K562 (cell line): ENCODE measurements at regions not wholly inside any gene's neighbourhood (a gene's known extent, or its start where the extent isn't known, plus 50 kb on each side); places are given as distances from the start of the nearest gene placed in this dataset.

Experiments used
- ATAC-seq: fragments of 200-7000 bp; cut with Tn5 transposase; 3 replicates; pipeline ENCODE4 v1.9.1; 2020; ENCODE audit warnings: moderate library complexity
- BruUV-seq: library from RNA; stranded (reverse); fragments of 400-500 nt; replicated peaks from 2 replicates; lab custom pipeline; 2021; lab: Mats Ljungman, UMichigan
- CTCF ChIA-PET: fragments of 300-600 bp; formaldehyde crosslinking; extraction: SDS; loops from one replicate; lab custom pipeline; 2021; ENCODE audit warnings: low intra/inter-chr PET ratio; lab: Yijun Ruan, JAX
- POLR2A ChIA-PET: fragments of 300-600, 350-650 bp; sonication (Branson Sonifier 250); formaldehyde crosslinking; extraction: SDS; loops from one replicate; lab custom pipeline; 2021; ENCODE audit warnings: antibody characterized with exemption, inconsistent platforms; lab: Yijun Ruan, JAX
- DNase-seq, 4 experiments: peaks; one replicate each; pipeline versions ENCODE4 v3.0.0 to v3.0.0-alpha.2; 2011 to 2018; ENCODE audit warnings: low spot score in 3 of 4, mixed read lengths in 3 of 4; ENCODE audit errors: extremely low read depth in 1 of 4
- FAIRE-seq: peaks from 2 replicates; lab custom pipeline; 2011; peaks lifted over from hg19 to GRCh38; lab: Jason Lieb, UNC
- H2AFZ ChIP-seq: 2 replicates; pipeline ENCODE4 v1.6.0; 2011; ENCODE audit warnings: low read depth, low read length, control low read depth, inconsistent platforms
- H3K27ac ChIP-seq: fragments of 200-600 bp; 3 replicates; pipeline ENCODE4 v1.8.0; 2011; ENCODE audit warnings: low read depth, mild to moderate bottlenecking, control low read depth, inconsistent platforms, low read length, moderate library complexity, mixed read lengths; ENCODE audit errors: extremely low read depth
- H3K27me3 ChIP-seq, 2 experiments: fragments of 300-600 bp in 1 of 2; 2 replicates in 1 of 2; 3 replicates in 1 of 2; pipeline versions ENCODE4 v1.6.0 to v1.8.0; 2011; ENCODE audit warnings: inconsistent platforms in 2 of 2, low read length in 2 of 2, mild to moderate bottlenecking in 1 of 2, mixed read lengths in 1 of 2, moderate library complexity in 1 of 2; ENCODE audit not compliant: control insufficient read depth in 2 of 2, insufficient read depth in 2 of 2
- H3K36me3 ChIP-seq: fragments of 300-600 bp; 3 replicates; pipeline ENCODE4 v1.8.0; 2011; ENCODE audit warnings: mild to moderate bottlenecking, low read length, inconsistent platforms; ENCODE audit not compliant: control insufficient read depth, insufficient read depth
- H3K4me1 ChIP-seq, 2 experiments: fragments of 200-600 bp in 1 of 2; replicated peaks in 1 of 2; 2 replicates in 1 of 2; 3 replicates in 1 of 2; pipeline versions ENCODE4 v1.5.1 to v1.8.0; 2011; ENCODE audit warnings: inconsistent platforms in 2 of 2, low read length in 2 of 2, mild to moderate bottlenecking in 1 of 2, mixed read lengths in 1 of 2, moderate library complexity in 1 of 2; ENCODE audit not compliant: control insufficient read depth in 2 of 2, insufficient read depth in 2 of 2
- H3K4me2 ChIP-seq: 2 replicates; pipeline ENCODE4 v1.6.1; 2011; ENCODE audit warnings: low read length, control low read depth, inconsistent platforms, mixed read lengths; ENCODE audit not compliant: insufficient read depth
- H3K4me3 ChIP-seq: fragments of 200-600 bp; sonication (generic), shearing (Covaris generic); 2 replicates; pipeline ENCODE4 v1.5.1; 2016; ENCODE audit warnings: control low read depth, inconsistent platforms
- H3K79me2 ChIP-seq: fragments of 200-600 bp; 3 replicates; pipeline ENCODE4 v1.8.0; 2011; ENCODE audit warnings: low read length, inconsistent platforms; ENCODE audit not compliant: control insufficient read depth, insufficient read depth
- H3K9ac ChIP-seq, 2 experiments: 2 replicates each; pipeline versions ENCODE4 v1.6.0 to v1.6.1; 2011; ENCODE audit warnings: low read depth in 2 of 2, low read length in 2 of 2, control low read depth in 1 of 2, inconsistent platforms in 1 of 2, mild to moderate bottlenecking in 1 of 2, mixed read lengths in 1 of 2; ENCODE audit not compliant: insufficient read depth in 1 of 2
- H3K9me1 ChIP-seq: one replicate; pipeline ENCODE4 v1.6.0; 2011; ENCODE audit warnings: inconsistent platforms, mild to moderate bottlenecking, low read length, moderate library complexity; ENCODE audit not compliant: control insufficient read depth, insufficient read depth
- H3K9me3 ChIP-seq: replicated peaks from 2 replicates; pipeline ENCODE4 v1.5.1; 2011; ENCODE audit warnings: low read depth, low read length, inconsistent platforms; ENCODE audit not compliant: control insufficient read depth, insufficient read depth
- H4K20me1 ChIP-seq: replicated peaks from 2 replicates; pipeline ENCODE4 v1.6.1; 2011; ENCODE audit warnings: low read length, inconsistent platforms, mixed read lengths; ENCODE audit not compliant: control insufficient read depth, insufficient read depth
- ARID3A ChIP-seq: IDR thresholded peaks from 2 replicates; pipeline ENCODE4 v1.6.1; 2012; ENCODE audit warnings: low read depth, low read length, improper control_type of control experiment, borderline replicate concordance
- CBX1 ChIP-seq: sonication (generic); IDR thresholded peaks from 2 replicates; pipeline ENCODE4 v1.6.1; 2016; ENCODE audit warnings: antibody characterized with exemption, low read depth, mild to moderate bottlenecking
- FOXJ2 ChIP-seq: fragments of 200-800 bp; sonication (Bioruptor generic); IDR thresholded peaks from 2 replicates; pipeline ENCODE4 v1.6.1; 2016; ENCODE audit warnings: missing genetic modification characterization, missing compliant biosample characterization
- HBP1 ChIP-seq: fragments of 450-650 bp; formaldehyde crosslinking; IDR thresholded peaks from 2 replicates; pipeline ENCODE4 v1.4.0; 2022; ENCODE audit warnings: missing genetic modification characterization
- L3MBTL2 ChIP-seq: fragments of 450-650 bp; IDR thresholded peaks from 2 replicates; pipeline ENCODE4 v1.6.1; 2016; ENCODE audit warnings: mild to moderate bottlenecking, moderate library complexity
- MXI1 ChIP-seq: IDR thresholded peaks from 2 replicates; pipeline ENCODE4 v1.6.1; 2011; ENCODE audit warnings: low read depth, mild to moderate bottlenecking, improper control_type of control experiment, low read length
- NCOA4 ChIP-seq: fragments of 450-650 bp; IDR thresholded peaks from 2 replicates; pipeline ENCODE4 v1.6.1; 2018; ENCODE audit warnings: mild to moderate bottlenecking; ENCODE audit not compliant: partially characterized antibody
- SIN3B ChIP-seq: fragments of 450-650 bp; IDR thresholded peaks from 2 replicates; pipeline ENCODE4 v1.6.1; 2017; ENCODE audit warnings: low read depth, mild to moderate bottlenecking, moderate library complexity
- TAF9B ChIP-seq: fragments of 450-650 bp; IDR thresholded peaks from 2 replicates; pipeline ENCODE4 v1.6.1; 2018; ENCODE audit warnings: mild to moderate bottlenecking; ENCODE audit not compliant: partially characterized antibody
- TCF7L2 ChIP-seq: fragments of 150-350 bp; IDR thresholded peaks from 2 replicates; pipeline ENCODE4 v1.6.1; 2016; ENCODE audit warnings: low read depth, mild to moderate bottlenecking, low read length, moderate library complexity
- TGIF2 ChIP-seq: sonication (generic); formaldehyde crosslinking; IDR thresholded peaks from 2 replicates; pipeline ENCODE4 v1.8.1; 2022; ENCODE audit warnings: mild to moderate bottlenecking, missing genetic modification reagents, moderate library complexity
- USF1 ChIP-seq: sonication (generic); formaldehyde crosslinking; IDR thresholded peaks from 2 replicates; pipeline ENCODE4 v1.9.0; 2022; ENCODE audit warnings: mild to moderate bottlenecking, missing genetic modification reagents
- ZNF165 ChIP-seq: fragments of 250-450 bp; sonication (Bioruptor Pico); IDR thresholded peaks from 2 replicates; pipeline ENCODE4 v1.4.0; 2020; ENCODE audit warnings: borderline replicate concordance
- ZNF175 ChIP-seq: fragments of 200-800 bp; sonication (Bioruptor generic); IDR thresholded peaks from 2 replicates; pipeline ENCODE4 v1.6.1; 2016; ENCODE audit warnings: low read depth, mild to moderate bottlenecking, missing genetic modification characterization, missing compliant biosample characterization
- ZSCAN32 ChIP-seq: fragments of 450-650 bp; formaldehyde crosslinking; IDR thresholded peaks from 2 replicates; pipeline ENCODE4 v1.4.0; 2020; ENCODE audit warnings: mild to moderate bottlenecking, moderate library complexity
- WGBS: fragments of 100-300 bp; shearing (Covaris generic); methylation state at CpG from one replicate; pipeline ENCODE4 v1.1.6; 2016; ENCODE audit warnings: low coverage, mixed read lengths; ENCODE audit not compliant: insufficient coverage; ENCODE audit errors: missing lambda C conversion rate; 5-methylcytosine and 5-hydroxymethylcytosine counted together
- in situ Hi-C: fragments of 300-500 bp; cut with MboI; formaldehyde crosslinking; loops from 4 replicates; pipeline ENCODE4 v1.15.0; 2018; ENCODE audit warnings: inconsistent platforms, mixed read lengths
- intact Hi-C: fragments of 100-400 bp; cut with micrococcal nuclease; formaldehyde crosslinking; loops from 2 replicates; pipeline ENCODE4 v1.14.2; 2022

GRCh38 chr6:21321076-21321475 is 272.5 kb upstream of the SOX4 start:
- CTCF ChIA-PET: no interaction called here
- TF ChIP-seq L3MBTL2 (no peak), USF1 (no peak), SIN3B (no peak), ZNF175 (CRISPR knock-in tag) (no peak), ARID3A (no peak), ZNF165 (CRISPR knock-in tag) (no peak), HBP1 (no peak), NCOA4 (no peak), CBX1 (no peak), TAF9B (no peak), TGIF2 (CRISPR knock-in tag) (no peak), TCF7L2 (no peak), MXI1 (no peak), FOXJ2 (tag) (no peak), ZSCAN32 (no peak)
- DNase-seq (no peak), ATAC-seq (no peak), FAIRE-seq (no peak)
- in situ Hi-C loops: no loop called here
- Histone ChIP-seq H3K9ac (no peak overlapping the region), H3K4me1 (no peaks in the 10 kb centered on the region), H3K4me2 (no peak overlapping the region), H3K9me3 (no peaks in the 10 kb centered on the region), H3K27ac (no peak overlapping the region), H4K20me1 (no peaks in the 10 kb centered on the region), H3K79me2 (no peaks in the 10 kb centered on the region), H3K4me3 (no peak overlapping the region), H3K9me1 (no peaks in the 10 kb centered on the region), H3K27me3 (peaks cover 21 to 24% of the 10 kb centered on the region in 2 experiments), H3K36me3 (no peaks in the 10 kb centered on the region), H2AFZ (no peak overlapping the region)
- BruUV-seq: no TSS peak
- POLR2A ChIA-PET: interaction anchor here (0.6 kb wide), 1 partner anchor 269 kb away, joined by 3 read pairs; no protein-coding TSS in a partner anchor
- intact Hi-C loops: no loop called here
- WGBS: 2% methylated on average over 6 of the region's 6 CpGs
